IPS-NIHi11 (cell line): ENCODE measurements at regions not wholly inside any gene's neighbourhood (a gene's known extent, or its start where the extent isn't known, plus 50 kb on each side); places are given as distances from the start of the nearest gene placed in this dataset.

ENCODE experiments used
- DNase-seq: peaks from one replicate; pipeline ENCODE4 v3.0.0; 2012; ENCODE audit warnings: mixed read lengths, low spot score

DNA sequence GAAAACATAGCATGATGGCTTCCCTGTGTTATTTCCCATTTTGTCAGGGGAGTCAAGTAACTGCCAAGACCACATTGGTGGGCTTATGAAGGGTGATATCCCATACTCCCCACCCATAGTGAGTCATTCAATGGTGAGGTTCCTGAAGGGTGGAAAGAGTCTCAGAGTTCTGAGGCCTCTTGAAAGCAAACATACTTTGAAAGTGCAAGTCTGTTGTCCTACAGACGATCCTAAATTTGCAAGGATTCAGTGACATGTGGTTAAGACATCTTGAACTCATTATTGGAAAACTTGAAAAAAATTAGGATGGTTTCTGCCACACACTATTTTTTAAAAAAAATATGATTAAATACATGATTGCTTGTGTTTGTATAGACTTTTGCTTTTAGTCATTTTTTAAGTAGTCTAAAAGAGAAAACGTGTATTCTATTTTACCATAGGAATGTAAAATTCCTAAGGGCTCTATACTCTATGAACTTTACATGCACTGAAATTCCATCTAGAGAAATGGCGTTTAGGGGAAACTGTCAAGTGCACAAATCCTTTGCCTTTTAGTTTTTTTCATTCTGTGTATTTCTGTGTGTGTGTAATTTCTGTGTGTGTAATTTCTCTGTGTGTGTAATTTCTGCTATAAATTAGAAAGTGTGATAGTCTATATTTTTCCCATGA is 225.5 kb upstream of the ADAMTS5 start:
- no peak for DNase-seq

GRCh38 chr21:27190601-27191000 is 223.7 kb upstream of the ADAMTS5 start:
- DNase-seq = peak; percentile 7

- DNase-seq = no peak
Observed at GRCh38 chr21:27189870-27190269, 223.0 kb upstream of the ADAMTS5 start.

DNA sequence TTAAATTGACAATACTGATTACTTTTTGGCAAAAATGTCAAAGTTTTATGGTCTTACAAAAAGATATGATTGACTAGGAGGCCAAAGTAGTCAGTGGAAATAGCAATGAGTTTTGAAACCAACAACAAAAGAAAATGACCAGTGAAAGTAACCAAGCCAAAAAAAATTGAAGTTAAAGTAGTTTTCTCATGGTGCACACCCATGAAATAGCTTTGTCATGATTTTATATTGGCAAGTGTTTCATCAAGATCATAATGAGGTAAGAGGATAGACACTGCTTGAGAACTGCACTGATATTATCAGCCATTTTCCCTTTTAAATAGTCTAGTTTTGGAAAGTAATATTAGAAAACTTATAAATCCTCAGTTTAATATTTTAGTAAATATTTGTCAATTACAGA is 206.2 kb upstream of the ADAMTS5 start:
- DNase-seq = no peak

DNA sequence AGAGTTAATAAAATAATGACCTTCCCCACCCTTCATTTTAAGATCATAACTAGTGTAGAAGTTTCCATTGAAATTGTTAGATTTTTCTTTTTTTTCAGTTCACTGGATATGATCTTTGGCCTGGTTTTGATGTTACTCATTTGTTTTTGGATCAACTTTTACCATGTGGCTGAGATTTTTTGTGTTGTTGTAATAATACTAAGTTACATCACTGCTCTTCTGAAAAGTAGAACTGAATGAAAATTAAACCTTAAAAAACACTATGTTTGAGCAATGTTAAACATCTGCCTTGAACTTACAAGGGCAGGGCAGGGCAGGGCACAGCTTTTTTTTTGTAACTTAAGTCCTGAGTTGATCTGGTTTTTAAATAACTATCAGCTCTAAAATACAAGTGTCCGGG is 204.8 kb upstream of the ADAMTS5 start:
- no peak for DNase-seq

DNA sequence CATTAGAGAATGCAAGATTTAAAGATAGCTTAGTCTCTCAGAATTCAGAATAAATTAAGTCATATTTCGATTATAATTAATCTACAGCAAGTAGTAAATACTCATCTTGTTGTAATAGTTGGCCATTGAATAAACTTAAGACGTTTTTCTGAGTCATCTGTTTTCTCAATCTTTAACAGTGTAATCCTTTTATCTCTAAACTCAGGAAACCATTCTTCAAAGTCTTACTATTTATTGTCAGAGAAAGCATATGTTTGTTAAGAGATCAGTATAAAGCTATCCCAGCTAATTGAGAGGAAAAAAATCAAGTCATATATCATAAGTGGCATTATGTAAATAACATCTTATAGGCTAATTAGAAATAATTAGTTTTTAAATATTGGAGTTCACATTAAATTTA is 201.2 kb upstream of the ADAMTS5 start:
- DNase-seq = no peak

DNA sequence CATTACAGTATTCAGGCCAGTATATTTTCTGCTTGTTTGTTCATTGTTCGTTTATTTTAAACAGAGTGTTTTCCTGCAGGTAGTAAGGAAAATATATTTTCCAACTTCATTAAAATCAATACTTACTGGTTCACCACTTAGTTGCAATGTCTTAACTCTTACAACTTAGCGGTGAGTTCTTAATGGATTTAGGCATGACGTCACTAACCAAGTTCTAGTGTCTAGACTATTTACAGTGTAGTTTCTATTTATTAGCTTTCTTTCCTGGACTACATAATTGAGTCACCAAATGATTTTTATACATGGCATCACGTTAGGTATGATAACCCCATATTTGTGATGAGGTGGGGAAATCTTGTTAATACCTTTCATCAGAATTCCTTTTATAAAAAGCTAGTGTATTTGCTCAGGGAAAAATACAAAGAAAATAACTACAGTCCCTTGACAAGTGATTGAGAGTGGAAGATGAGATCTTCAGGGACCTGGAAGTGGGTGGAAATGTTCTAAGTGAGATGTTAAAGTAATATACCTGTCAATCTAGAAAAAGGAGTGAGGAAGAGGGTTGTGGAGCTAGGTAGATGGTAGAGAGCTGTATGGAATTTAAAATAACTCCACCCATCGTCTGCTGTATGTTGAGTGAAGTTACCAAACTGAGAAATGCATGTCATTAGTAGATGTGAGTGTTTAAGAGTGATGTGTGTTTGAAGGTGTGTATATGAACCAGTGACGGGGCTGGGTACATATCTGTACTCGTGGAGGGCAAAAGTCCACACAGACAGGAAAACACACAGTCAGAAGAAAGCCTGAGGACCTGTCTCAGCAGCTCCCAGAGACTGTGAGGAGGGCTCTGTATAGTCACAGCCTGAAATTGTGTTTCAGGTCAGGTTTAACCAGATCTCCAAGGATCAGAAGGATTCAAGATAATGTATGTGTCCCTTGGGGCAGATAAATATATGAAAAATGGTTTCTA is 197.6 kb upstream of the ADAMTS5 start:
- no peak for DNase-seq

DNA sequence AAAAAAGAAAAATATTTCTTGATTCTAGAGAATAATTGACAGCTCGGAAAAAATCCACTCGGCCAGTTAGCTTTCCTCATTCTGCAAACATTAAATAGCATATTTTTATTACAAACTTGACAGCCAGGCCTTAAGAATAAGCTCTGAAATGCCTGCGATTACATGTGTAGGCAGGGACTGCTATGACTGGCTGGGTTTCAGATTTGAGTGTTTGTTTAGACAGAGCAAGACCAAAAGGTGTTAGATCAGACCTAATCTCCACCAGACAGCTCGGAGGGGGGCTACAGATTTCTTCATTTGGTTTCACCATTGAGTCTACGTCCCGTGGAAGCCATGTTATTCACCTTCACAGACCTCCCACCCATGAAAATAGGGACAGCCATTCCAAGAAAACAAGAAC is 192.1 kb upstream of the ADAMTS5 start:
- DNase-seq = no peak

DNA sequence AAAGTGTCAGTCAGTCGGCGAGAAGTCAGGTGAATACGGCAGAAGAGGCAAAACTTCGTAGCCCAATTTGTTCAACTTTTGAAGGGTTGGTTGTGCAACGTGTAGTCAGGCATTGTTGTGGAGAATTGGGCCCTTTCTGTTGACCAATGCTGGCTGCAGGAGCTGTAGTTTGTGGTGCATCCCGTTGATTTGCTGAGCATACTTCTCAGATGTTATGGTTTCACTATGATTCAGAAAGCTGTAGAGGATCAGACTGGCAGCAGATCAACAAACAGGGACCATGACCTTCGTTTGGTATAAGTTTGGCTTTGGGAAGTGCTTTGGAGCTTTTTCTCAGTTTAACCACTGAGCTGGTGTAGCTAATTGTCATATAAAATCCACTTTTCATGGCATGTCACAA is 190.2 kb upstream of the ADAMTS5 start:
- DNase-seq = no peak

DNA sequence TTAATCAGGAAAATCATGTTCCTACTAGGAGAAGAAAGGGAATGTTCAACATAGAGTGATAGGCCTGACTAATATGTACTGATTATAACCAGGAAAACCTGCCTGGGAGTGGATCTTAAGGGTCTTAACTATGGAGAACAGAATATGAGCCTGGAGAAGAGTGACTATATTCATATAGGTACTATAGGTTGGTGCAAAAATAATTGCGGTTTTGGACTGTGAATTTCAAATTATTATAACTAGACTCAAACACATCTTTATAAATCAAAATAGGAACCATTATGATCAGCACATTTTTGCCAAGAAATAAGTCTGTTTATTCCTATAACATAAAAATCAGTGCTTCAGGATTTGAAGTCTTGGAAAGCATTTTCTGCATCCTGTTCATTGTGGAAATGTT is 189.8 kb upstream of the ADAMTS5 start:
- no peak for DNase-seq

DNA sequence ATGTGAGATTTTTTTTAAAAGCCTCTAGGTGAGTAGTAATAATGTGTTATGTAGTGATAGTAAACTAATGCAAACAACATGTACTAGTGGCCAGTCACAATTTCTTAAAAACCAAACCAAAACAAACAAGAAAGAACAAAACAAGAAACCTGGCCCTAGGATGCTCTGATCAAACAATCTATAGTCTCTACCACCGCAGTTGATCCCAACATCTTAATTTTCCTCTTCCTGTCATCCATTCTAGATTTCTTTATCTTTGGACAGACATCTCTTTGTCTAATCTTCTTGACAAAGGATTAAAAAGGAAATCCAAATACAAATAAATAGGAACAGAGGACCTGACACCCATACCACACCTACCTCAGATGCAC is 188.2 kb upstream of the ADAMTS5 start:
- DNase-seq = no peak

DNA sequence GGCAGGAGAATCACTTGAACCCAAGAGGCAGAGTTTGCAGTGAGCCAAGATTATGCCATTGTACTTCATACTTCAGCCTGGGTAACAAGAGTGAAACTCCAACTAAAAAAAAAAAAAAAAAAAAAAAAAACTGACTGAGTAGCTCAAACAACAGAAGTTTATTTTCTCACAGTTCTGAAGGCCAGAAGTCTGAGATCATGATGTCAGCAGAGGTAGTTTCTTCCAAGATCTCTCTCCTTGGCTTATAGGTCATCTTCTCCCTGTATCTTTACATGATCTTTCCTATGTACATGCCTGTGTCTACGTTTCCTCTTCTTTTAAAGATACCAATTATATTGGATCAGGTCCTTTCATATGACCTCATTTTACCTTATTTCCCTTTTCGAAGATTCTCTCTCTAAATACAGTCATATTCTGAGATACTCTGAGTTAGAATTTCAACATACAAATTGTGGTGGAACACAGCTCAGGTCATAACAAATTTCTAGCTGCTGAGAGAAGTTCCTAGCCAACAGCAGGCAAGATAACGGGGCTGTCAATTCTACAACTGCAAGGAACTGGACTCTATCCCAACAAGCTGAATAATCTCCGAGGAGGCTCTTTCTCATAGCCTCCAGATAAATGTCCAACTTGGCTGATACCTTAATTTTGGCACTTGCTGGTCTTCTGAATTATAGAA is 187.7 kb upstream of the ADAMTS5 start:
- DNase-seq = no peak

DNA sequence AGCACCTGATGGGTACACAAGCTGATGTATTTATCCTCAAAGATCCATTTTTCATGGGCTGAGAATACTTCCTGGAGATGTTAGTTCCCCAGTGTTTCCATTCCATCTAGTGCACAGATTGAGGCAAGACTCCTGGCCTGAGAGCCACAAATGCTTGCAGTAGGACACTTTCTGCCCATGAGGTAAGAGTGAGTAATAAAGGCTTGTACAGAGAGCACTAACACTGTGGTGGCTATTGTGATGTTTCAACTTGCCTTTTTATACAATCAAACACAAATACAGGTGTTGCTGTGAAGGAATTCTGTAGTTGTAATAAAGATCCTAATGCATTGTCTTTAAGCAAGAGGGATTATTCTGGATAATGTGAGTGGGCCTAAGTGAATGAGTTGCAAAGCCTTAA is 186.1 kb upstream of the ADAMTS5 start:
- DNase-seq = no peak

GRCh38 chr21:27149034-27149433 is 182.1 kb upstream of the ADAMTS5 start:
- no peak for DNase-seq

DNA sequence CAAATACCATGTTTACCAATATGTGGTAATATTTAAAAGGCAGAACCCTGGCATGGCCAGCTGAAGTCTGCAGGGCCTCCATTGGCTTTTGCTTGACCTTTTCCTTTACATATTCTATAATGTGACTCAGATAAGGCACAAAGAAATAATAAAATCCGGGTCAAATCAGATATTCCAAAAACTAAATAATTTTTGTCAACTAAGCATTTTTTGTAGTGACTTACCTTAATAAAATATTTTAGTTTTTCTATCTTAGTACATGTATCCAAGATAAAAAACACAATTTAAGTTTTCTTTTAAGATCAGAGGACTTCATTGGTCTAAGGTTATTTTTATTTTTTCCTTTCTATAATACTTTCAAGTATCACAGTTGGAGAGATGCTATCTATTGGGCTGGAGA is 179.4 kb upstream of the ADAMTS5 start:
- DNase-seq = no peak

DNA sequence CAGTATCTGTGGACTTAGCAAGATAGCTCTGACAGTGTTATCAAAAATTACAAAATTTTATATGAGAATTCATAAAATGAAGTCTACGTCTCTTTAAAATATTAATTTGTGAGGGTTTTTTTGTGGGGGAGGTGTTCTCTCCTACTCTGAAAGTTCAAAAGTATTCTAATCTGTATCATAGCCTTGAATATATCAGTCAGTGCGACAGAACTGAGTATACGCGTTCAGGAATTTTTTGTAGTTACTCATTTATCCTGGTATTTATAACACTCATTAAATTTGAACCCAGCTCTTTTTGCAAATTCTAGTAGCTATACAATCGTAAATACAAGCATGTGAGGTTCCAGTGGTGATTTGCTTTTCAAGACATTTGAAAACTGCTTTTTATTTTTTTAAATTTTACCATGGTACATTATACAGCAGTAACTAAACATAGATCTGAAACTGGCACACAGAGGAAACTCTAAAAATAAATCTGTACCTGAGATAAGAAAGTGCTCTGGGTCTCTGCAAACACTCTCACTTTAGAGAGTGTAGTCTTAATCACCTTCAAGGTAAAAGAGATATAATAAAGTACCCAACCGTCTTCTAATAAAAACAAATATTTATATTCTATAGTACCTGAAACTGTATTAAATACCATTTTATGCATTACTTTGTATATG is 178.4 kb upstream of the ADAMTS5 start:
- no peak for DNase-seq

- no peak for DNase-seq
Observed at GRCh38 chr21:27143476-27143875, 176.6 kb upstream of the ADAMTS5 start.

GRCh38 chr21:27139526-27139925 is 172.6 kb upstream of the ADAMTS5 start:
- no peak for DNase-seq

GRCh38 chr21:27134516-27134915 is 167.6 kb upstream of the ADAMTS5 start:
- DNase-seq = no peak

DNA sequence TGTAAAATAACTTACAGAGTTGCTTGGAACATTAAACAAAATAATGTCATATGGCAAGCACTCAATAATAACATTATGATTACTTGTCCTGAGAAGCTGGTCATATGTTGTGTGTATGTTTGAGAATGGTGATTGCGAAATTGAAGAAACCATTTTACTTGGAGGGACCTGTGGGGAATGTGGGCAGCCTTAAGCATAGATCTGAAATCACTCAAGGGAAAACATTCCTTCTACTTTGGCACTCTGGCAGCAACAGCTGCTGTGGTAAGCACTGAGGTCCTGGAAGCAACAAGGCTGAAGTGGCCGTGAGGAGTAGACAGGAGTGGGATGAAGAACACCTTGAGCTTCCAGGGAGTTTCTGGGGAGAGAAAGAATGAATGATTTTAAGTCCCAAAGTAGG is 165.4 kb upstream of the ADAMTS5 start:
- DNase-seq = no peak

- DNase-seq = no peak
Observed at GRCh38 chr21:27130154-27130553, 163.3 kb upstream of the ADAMTS5 start.

- no peak for DNase-seq
Observed at GRCh38 chr21:27129694-27130093, 162.8 kb upstream of the ADAMTS5 start.
